Ovary (tissue), 7 donors: ENCODE measurements at regions not wholly inside any gene's neighbourhood (a gene's known extent, or its start where the extent isn't known, plus 50 kb on each side); places are given as distances from the start of the nearest gene placed in this dataset.

ENCODE experiments used
- DNase-seq, 5 donors: peaks; one replicate each; pipeline ENCODE4 v3.0.0-alpha.2; 2019 to 2020
- H3K27ac ChIP-seq, 2 donors: fragments of 200-600 bp; one replicate each; pipeline versions ENCODE4 v1.5.1 to v1.8.0; 2019 to 2022
- H3K27me3 ChIP-seq: fragments of 200-600 bp; one replicate; pipeline ENCODE4 v1.8.0; 2022
- H3K36me3 ChIP-seq: fragments of 200-600 bp; sonication (generic); one replicate; pipeline ENCODE4 v1.5.1; 2019
- H3K4me1 ChIP-seq: one replicate; pipeline ENCODE4 v1.8.1; 2013; ENCODE audit warnings: mild to moderate bottlenecking, moderate library complexity; ENCODE audit not compliant: insufficient read depth
- H3K4me3 ChIP-seq: fragments of 200-600 bp; sonication (generic); one replicate; pipeline ENCODE4 v1.5.1; 2017
- H3K9me3 ChIP-seq, 2 donors: fragments of 200-600 bp in 1 of 2; sonication (generic) in 1 of 2; one replicate each; pipeline versions ENCODE4 v1.5.1 to v1.8.1; 2013 to 2019; ENCODE audit warnings: mild to moderate bottlenecking in 1 of 2, moderate library complexity in 1 of 2
- CTCF ChIP-seq, 3 donors: fragments of 450-650 bp in 2 of 3; fragments of 200-600 bp in 1 of 3; IDR thresholded peaks; one replicate each; pipeline versions ENCODE4 v1.5.1 to v1.8.0; 2016 to 2022; ENCODE audit warnings: antibody characterized with exemption in 3 of 3, mild to moderate bottlenecking in 1 of 3
- EP300 ChIP-seq: sonication (generic); formaldehyde crosslinking; IDR thresholded peaks from one replicate; pipeline ENCODE4 v1.6.1; 2017; ENCODE audit warnings: antibody characterized with exemption
- POLR2A ChIP-seq: fragments of 450-650 bp; IDR thresholded peaks from one replicate; pipeline ENCODE4 v1.6.1; 2017; ENCODE audit warnings: antibody characterized with exemption, mild to moderate bottlenecking, moderate library complexity
- WGBS, 3 donors: extraction: QIAGEN DNeasy Blood & Tissue Kit in 1 of 3; methylation state at CpG; one replicate each; pipeline versions ENCODE4 v1.1.5 to v1.1.7; 2013 to 2017; 5-methylcytosine and 5-hydroxymethylcytosine counted together
- intact Hi-C, 4 donors: fragments of 100-400 bp; cut with DNase I; formaldehyde crosslinking; loops; one replicate each; pipeline versions ENCODE4 v1.11.0 to v1.15.1; 2022 to 2023
- donor health status: DM: no; HTN: no; CAD: no; lungs with moderate emphysema.
- donor health status: DM: no; HTN: no; CAD: no.
- donor health status: Bipolar disorder and iron deficiency.
- donor health status: DM: no; HTN: no; CAD: no.
- donor health status: DM: yes; HTN: yes; CAD: no.

GRCh38 chr4:115260195-115260594 lies 146.8 kb upstream of the NDST4 start:
- WGBS, 3 donors, result 93 to 100% (median 96%) methylated on average over 1 of the region's 1 CpG
- no peaks in the 10 kb centered on the region for H3K36me3 ChIP-seq

GRCh38 chr4:115259642-115260041 lies 146.2 kb upstream of the NDST4 start:
- H3K9me3 ChIP-seq, result no peaks in the 10 kb centered on the region
- H3K4me3 ChIP-seq, result no peak overlapping the region
- TF ChIP-seq EP300, result no peak
- no peak for TF ChIP-seq POLR2A
- no peak for TF ChIP-seq CTCF (IDR thresholded peaks at IDR 0.05)
- no peaks in the 10 kb centered on the region for H3K27me3 ChIP-seq
- no peak overlapping the region for H3K27ac ChIP-seq
- intact Hi-C loops, result no loop called here
- H3K36me3 ChIP-seq, result no peaks in the 10 kb centered on the region
- WGBS, 3 donors, result 87 to 97% (median 93%) methylated on average over 2 of the region's 2 CpGs
- no peaks in the 10 kb centered on the region for H3K4me1 ChIP-seq
- DNase-seq, result no peak

More at GRCh38 chr4:115260195-115260594, 146.8 kb upstream of the NDST4 start:
- Histone ChIP-seq H3K27ac (no peak overlapping the region), H3K9me3 (no peaks in the 10 kb centered on the region), H3K4me1 (no peaks in the 10 kb centered on the region), H3K4me3 (no peak overlapping the region), H3K27me3 (no peaks in the 10 kb centered on the region)
- TF ChIP-seq CTCF (IDR thresholded peaks at IDR 0.05) (no peak), POLR2A (no peak), EP300 (no peak)
- DNase-seq, result no peak
- intact Hi-C loops, result no loop called here

- Histone ChIP-seq H3K36me3 (no peaks in the 10 kb centered on the region), H3K9me3 (no peaks in the 10 kb centered on the region), H3K27me3 (no peaks in the 10 kb centered on the region), H3K27ac (no peak overlapping the region), H3K4me3 (no peak overlapping the region), H3K4me1 (no peaks in the 10 kb centered on the region)
- TF ChIP-seq CTCF (IDR thresholded peaks at IDR 0.05) (no peak), EP300 (no peak), POLR2A (no peak)
- no peak for DNase-seq
- intact Hi-C loops, result no loop called here
- WGBS, 3 donors, result 51 to 68% (median 52%) methylated on average over 3 of the region's 3 CpGs
Measured at GRCh38 chr4:115249808-115250207, 136.4 kb upstream of the NDST4 start.

GRCh38 chr4:115234405-115235093 lies 121.1 kb upstream of the NDST4 start:
- intact Hi-C loops, result no loop called here
- DNase-seq, result no peak
- no peak overlapping the region for H3K27ac ChIP-seq
- no peaks in the 10 kb centered on the region for H3K27me3 ChIP-seq
- no peaks in the 10 kb centered on the region for H3K4me1 ChIP-seq
- WGBS, 3 donors, result 57 to 60% (median 60%) methylated on average over 3 of the region's 3 CpGs
- H3K4me3 ChIP-seq, result no peak overlapping the region
- H3K36me3 ChIP-seq, result no peaks in the 10 kb centered on the region
- H3K9me3 ChIP-seq, result no peaks in the 10 kb centered on the region
- TF ChIP-seq CTCF (IDR thresholded peaks at IDR 0.05), result no peak
- no peak for TF ChIP-seq EP300
- TF ChIP-seq POLR2A, result no peak
